Nephron (organoid): ENCODE measurements at regions not wholly inside any gene's neighbourhood (a gene's known extent, or its start where the extent isn't known, plus 50 kb on each side); places are given as distances from the start of the nearest gene placed in this dataset.

Experiments used
- H3K27ac Mint-ChIP-seq, 3 experiments: 2 replicates each; pipeline ENCODE4 v1.8.0; 2020; ENCODE audit warnings: mixed read lengths in 3 of 3, mild to moderate bottlenecking in 2 of 3, moderate library complexity in 1 of 3
- H3K27me3 Mint-ChIP-seq: 2 replicates; pipeline ENCODE4 v1.8.0; 2021; ENCODE audit warnings: low read depth, mild to moderate bottlenecking, moderate library complexity, mixed read lengths
- H3K36me3 Mint-ChIP-seq: 2 replicates; pipeline ENCODE4 v1.8.0; 2020; ENCODE audit warnings: low read depth, mixed read lengths
- H3K4me1 Mint-ChIP-seq: 2 replicates; pipeline ENCODE4 v1.8.0; 2020; ENCODE audit warnings: mixed read lengths
- H3K4me3 Mint-ChIP-seq, 3 experiments: 2 replicates each; pipeline ENCODE4 v1.8.0; 2020; ENCODE audit warnings: mild to moderate bottlenecking in 3 of 3, mixed read lengths in 3 of 3, moderate library complexity in 2 of 3
- H3K9me3 Mint-ChIP-seq: 2 replicates; pipeline ENCODE4 v1.8.0; 2020; ENCODE audit warnings: mixed read lengths
- CTCF ChIP-seq, 3 experiments: fragments of 200-600 bp; sonication (generic); IDR thresholded peaks; one replicate each; pipeline ENCODE4 v1.5.0; 2021; ENCODE audit warnings: antibody characterized with exemption in 3 of 3; ENCODE audit not compliant: unreplicated experiment in 3 of 3

DNA sequence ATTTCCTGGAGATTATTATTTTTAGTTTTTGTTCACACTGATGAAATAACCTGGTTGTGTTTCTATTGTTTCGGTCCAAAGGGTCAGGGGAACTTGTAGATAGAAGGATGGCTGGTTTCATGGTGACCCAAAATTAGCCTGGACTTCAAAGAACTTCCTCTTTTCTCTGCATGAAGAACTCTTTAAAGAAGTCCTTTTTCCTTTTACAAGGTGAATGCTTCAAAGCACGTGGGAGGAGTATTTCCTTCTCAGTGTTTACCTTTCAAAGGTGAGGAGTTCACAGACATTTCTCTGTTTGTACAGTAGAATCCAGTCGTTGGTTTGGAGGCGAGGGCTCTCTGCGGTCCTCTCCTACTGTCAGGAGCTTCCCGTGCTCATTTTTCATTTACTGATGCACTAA, 561.7 kb downstream of the GATA3 start:
- no peaks in the 10 kb centered on the region for H3K4me1 Mint-ChIP-seq
- TF ChIP-seq CTCF (IDR thresholded peaks at IDR 0.05; ENCODE audit: unreplicated experiment in 3 of 3) = no peak
- H3K27ac Mint-ChIP-seq = peak overlapping the region in 1 of 3 experiments; percentile 14
- H3K9me3 Mint-ChIP-seq = peaks cover 5% of the 10 kb centered on the region
- no peaks in the 10 kb centered on the region for H3K36me3 Mint-ChIP-seq
- no peak overlapping the region for H3K4me3 Mint-ChIP-seq
- peaks cover 4% of the 10 kb centered on the region for H3K27me3 Mint-ChIP-seq

- TF ChIP-seq CTCF (IDR thresholded peaks at IDR 0.05; ENCODE audit: unreplicated experiment in 3 of 3) = no peak
- H3K36me3 Mint-ChIP-seq = no peaks in the 10 kb centered on the region
- no peak overlapping the region for H3K4me3 Mint-ChIP-seq
- H3K9me3 Mint-ChIP-seq = no peaks in the 10 kb centered on the region
- peaks cover 4% of the 10 kb centered on the region for H3K27me3 Mint-ChIP-seq
- H3K4me1 Mint-ChIP-seq = no peaks in the 10 kb centered on the region
- no peak overlapping the region for H3K27ac Mint-ChIP-seq
Measured at GRCh38 chr10:8617792-8618191, 563.3 kb downstream of the GATA3 start.

DNA sequence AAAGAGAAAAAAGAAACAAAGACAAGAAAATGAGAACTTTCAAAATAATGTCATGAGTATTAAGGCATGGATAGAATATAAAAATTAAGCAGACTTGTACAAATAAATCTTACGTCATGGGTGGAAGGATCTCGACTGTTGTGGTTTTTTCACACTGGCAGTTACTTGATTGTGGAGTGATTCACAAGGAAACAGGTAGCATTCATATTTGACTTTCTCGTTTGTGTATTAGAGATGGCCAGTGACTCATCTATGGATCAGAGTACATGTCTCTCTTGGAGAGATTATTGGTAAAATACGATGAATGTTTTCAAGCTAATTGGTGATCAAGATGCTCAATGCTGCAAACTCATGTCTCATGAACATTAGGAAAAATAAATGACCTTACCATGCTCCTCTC, 564.3 kb downstream of the GATA3 start:
- H3K27me3 Mint-ChIP-seq = peaks cover 4% of the 10 kb centered on the region
- no peaks in the 10 kb centered on the region for H3K9me3 Mint-ChIP-seq

GRCh38 chr10:8628351-8628750, 573.9 kb downstream of the GATA3 start:
- no peak overlapping the region for H3K4me3 Mint-ChIP-seq
- no peak overlapping the region for H3K27ac Mint-ChIP-seq
- peaks cover 3% of the 10 kb centered on the region for H3K9me3 Mint-ChIP-seq
- no peaks in the 10 kb centered on the region for H3K27me3 Mint-ChIP-seq
- no peaks in the 10 kb centered on the region for H3K4me1 Mint-ChIP-seq
- no peaks in the 10 kb centered on the region for H3K36me3 Mint-ChIP-seq
- no peak for TF ChIP-seq CTCF (IDR thresholded peaks at IDR 0.05; ENCODE audit: unreplicated experiment in 3 of 3)

More for the DNA sequence above, 564.3 kb downstream of the GATA3 start:
- H3K4me1 Mint-ChIP-seq = no peaks in the 10 kb centered on the region
- no peak for TF ChIP-seq CTCF (IDR thresholded peaks at IDR 0.05; ENCODE audit: unreplicated experiment in 3 of 3)
- H3K4me3 Mint-ChIP-seq = no peak overlapping the region
- no peak overlapping the region for H3K27ac Mint-ChIP-seq
- H3K36me3 Mint-ChIP-seq = no peaks in the 10 kb centered on the region

- peaks cover 3% of the 10 kb centered on the region for H3K9me3 Mint-ChIP-seq
- H3K4me3 Mint-ChIP-seq = no peak overlapping the region
- no peaks in the 10 kb centered on the region for H3K27me3 Mint-ChIP-seq
- no peak for TF ChIP-seq CTCF (IDR thresholded peaks at IDR 0.05; ENCODE audit: unreplicated experiment in 3 of 3)
- H3K4me1 Mint-ChIP-seq = peaks cover 13% of the 10 kb centered on the region
- H3K27ac Mint-ChIP-seq = no peak overlapping the region
- no peaks in the 10 kb centered on the region for H3K36me3 Mint-ChIP-seq
Measured at GRCh38 chr10:8633909-8634308, 579.4 kb downstream of the GATA3 start.

DNA sequence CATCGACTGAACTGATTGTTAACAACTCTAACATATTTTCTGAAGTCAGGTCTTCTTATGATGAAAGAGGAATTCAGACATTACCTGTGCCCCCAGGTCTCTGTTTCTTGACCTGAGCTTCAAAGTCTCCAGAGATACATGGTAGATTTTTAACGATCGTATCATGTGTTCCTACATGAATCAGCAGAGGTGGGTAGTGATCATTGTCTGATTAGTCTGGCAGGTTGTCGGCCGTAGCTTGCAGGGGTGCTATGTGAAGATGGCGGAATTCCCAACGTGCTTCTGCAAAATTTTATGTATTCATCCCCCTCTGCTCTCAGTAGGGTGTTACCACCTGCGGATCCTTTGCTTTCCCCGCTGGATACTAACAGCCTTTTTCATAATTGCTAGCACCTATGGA, 581.9 kb downstream of the GATA3 start:
- Mint-ChIP-seq H3K27me3 (no peaks in the 10 kb centered on the region), H3K4me3 (no peak overlapping the region), H3K36me3 (no peaks in the 10 kb centered on the region), H3K9me3 (peaks cover 7% of the 10 kb centered on the region), H3K27ac (no peak overlapping the region), H3K4me1 (peaks cover 27% of the 10 kb centered on the region)
- TF ChIP-seq CTCF (IDR thresholded peaks at IDR 0.05; ENCODE audit: unreplicated experiment in 3 of 3) = no peak
